Embryonic facial prominence (tissue), 1 donor: ENCODE measurements at regions not wholly inside any gene's neighbourhood (a gene's known extent, or its start where the extent isn't known, plus 50 kb on each side); places are given as distances from the start of the nearest gene placed in this dataset.
A peak's percentile ranks its signal among the peaks of the same experiment; 100 is the strongest.

Experiments used
- DNase-seq: peaks from one replicate; pipeline ENCODE4 v3.0.0-alpha.2; 2016; ENCODE audit errors: extremely low spot score

DNA sequence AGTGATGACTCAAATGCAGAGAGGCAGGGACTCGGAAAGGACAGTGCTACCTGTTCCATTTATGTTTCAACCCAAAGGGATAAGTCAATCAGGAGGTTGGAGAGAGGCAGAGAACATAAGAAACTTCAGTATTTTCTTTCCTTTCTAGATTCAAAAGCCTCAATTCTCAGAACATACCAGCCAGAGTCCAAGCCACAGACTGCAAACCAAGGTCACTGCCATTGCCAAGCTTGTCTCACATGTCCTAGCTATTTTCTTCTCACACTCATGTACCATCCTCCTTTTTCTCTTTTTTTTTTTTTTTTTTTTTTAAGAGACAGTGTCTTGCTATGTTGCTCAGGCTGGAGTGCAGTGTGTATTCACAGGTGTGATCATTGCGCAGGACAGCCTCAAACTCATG lies 111.7 kb upstream of the AKIP1 start:
- no peak for DNase-seq

DNA sequence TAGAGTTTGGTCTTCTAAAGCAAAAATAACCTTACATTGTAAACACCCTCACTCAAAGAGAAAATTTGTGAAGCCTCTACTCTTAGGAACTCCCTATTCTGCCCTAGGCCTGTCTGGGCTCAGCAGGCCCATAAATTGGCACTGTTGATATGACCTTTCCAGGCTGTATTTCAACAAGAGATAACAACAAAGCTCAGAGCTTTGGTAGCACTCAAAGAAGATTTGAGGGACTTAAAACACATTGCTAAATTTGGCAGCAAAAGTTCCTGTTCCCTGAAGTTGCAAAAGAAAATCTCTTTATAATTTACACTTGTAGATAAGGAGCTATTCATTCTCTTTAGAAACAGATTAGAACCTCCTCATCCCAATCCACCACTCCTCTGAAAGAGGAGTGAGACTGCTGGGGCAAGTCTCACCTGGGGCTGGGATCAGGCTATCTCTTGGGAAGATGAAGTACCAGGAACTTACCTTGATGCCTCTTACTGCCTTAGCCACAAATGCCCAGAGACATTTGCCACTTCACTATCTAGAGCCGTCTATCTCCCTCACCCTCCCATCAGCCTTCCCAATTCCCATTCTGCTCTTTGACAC lies 110.4 kb upstream of the AKIP1 start:
- DNase-seq, result no peak

DNA sequence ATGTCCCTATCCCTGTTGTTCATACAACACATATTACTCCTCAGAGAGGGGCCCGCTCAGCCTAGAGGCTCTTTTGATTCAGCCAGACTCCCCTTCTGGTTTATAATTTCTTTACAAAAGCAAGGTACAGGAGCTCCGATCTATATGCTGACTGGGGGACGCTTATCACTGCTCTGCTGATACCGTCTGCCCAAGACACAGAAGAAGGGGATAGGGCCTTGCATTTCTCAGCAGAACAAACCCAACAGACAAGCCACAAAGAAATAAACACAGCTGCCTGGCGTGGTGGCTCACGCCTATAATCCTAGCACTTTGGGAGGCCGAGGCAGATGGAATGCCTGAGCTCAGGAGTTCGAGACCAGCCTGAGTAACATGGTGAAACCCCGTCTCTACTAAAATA lies 109.9 kb upstream of the AKIP1 start:
- DNase-seq, result no peak

DNA sequence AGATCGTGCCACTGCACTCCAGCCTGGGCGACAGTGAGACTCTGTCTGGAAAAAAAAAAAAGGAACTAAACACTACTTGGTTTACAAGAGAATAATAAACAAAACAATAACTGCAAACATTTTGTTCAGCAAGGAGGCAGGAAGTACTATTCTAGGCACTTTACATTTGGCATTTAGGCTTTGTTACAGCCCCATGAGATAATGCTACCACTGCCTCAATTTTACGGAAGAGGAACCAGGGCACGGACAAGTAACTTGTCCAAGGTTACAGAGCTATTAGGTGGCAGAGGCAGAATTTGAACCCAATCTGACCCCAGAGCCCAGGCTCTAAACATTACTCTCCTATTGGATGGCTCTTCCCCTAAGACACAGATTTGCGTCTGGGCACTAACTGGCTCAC lies 108.7 kb upstream of the AKIP1 start:
- no peak for DNase-seq

DNA sequence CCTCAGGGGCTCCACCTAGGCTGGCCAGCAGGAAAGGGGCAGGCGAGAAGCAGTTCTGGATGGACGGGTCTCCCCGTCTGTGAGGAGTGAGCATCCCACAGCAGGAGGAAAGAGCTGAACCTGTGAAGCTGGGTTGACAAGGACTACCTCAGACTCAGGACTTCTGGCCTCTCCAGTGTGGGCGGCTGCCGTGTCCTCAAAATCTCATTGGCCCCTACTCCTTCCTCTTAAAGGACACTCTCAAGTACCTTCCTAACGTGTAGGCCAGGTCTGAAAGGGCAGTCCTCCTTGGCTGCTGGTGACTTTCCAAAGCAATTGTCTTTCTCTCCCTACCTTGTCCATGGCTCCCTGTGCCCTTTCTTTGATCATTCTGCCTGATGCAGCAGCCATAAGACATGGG lies 107.0 kb upstream of the AKIP1 start:
- DNase-seq, result no peak

DNA sequence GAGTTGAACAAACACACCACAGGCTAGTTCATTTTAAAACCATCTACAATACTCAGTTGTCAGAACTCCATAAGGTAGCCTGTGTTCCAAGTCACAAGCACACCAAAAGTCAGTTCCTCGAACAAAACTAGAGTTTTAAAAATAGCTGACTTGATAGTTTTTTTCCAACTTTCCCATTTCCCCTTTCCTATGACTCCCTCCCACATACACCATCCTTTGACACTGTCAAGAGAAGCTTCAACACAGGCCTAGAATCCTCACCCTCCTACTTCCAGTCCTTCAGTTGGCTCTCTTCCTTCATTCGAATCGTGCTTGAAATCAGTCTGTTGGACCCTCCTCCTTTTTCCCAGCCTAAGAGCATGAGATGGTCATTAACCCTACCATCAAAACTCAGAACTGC lies 105.7 kb upstream of the AKIP1 start:
- DNase-seq, result no peak

DNA sequence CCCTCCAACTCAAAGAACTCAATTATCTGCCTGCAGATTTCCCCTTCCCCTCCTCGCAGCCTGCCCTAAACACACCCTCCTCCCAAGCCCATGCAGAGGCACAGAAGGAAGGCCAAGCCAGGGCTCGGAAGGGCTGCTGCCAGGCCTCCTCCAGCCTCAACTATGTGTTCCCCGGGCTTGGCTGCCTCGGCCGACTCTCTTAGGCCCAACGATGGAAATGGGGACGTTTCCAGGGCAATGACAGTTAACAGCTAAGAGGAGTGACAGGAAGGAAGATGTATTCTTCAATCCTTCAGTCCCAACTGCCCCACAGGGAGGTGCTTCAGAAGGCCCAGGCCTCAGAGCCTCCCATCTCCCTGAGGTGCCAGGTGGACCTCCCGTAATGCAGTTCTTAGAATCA lies 104.0 kb upstream of the AKIP1 start:
- no peak for DNase-seq

DNA sequence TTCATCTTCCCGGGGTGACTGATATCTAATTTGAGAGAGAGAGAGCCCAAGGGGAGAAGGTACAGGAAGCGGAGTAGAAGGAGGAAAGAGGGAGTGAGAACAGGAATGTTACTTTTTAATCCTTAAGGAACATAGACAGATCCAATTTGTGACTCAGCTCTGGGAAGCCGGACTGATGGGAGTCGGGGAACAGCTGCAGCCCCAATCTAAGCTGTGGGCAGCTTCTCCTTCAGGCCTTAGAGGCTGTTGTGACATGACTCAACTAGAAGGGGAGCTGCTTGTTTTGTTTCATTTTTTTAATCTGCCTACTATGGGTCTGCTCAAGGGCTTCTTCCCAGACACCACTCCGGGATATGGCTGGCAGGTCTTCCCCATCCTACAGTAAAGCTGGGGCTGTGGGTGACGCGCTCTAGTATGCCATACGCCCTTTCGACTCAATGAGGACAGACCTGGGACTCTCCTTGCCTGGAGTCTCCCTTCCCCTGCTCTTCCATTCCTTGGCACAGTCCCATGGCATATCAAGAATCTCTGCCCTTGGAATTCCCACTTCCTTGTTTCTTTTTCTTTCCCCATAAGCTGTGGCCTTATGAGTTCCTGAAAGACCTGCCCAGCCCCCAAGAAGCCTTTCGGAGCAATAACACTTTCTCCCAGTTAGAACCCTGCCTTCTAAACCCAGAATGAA lies 103.3 kb upstream of the AKIP1 start:
- no peak for DNase-seq

DNA sequence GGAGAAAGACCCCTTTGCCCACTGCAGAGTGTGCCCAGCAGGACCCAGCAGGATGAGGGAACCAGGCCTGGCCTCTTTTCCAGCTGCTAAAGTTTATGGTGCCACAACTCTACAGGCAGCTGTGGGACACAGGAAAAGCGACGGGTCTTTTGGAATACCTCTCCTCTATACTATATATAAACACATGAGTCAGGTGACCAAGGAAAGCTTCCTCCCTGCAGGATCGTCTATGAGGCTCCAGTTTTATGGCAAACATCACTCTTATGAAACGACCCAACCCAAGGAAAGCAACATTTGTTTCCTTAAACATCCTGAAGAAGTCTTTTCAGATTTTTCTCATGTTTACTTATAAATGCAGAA lies 102.8 kb upstream of the AKIP1 start:
- DNase-seq, result no peak

DNA sequence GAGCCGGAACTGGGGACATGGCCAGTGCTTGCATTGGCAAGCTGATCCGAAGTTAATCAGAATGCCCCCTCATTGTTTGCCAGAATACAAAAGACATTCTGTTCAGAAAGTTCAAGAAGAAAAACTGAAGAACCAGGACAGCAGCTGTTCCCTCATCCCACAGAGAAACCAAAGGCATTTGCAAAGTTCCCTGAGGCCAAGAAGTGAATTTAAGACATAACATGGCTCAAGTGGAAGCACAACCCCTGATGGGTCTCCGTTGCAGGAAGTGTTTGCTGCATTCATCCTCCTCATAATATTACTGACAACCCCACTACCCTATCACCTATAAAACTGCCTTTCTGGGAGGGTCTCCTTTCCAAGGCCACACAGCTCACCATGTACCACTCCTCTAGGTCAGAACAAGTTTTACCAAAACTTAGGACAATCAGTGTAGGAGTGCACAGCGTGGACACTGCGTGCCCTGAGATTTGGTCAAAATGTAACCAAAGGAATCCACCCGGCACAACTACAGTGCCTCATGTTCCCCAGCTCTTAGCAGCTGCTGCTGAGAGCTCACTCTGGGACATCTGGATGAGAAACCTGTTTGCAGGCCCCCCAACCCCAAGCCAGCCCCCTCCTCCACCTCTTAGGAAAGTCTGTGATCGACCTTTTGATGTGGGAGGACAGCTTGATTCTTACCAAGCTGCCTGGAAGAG lies 101.6 kb upstream of the AKIP1 start:
- DNase-seq, result no peak

DNA sequence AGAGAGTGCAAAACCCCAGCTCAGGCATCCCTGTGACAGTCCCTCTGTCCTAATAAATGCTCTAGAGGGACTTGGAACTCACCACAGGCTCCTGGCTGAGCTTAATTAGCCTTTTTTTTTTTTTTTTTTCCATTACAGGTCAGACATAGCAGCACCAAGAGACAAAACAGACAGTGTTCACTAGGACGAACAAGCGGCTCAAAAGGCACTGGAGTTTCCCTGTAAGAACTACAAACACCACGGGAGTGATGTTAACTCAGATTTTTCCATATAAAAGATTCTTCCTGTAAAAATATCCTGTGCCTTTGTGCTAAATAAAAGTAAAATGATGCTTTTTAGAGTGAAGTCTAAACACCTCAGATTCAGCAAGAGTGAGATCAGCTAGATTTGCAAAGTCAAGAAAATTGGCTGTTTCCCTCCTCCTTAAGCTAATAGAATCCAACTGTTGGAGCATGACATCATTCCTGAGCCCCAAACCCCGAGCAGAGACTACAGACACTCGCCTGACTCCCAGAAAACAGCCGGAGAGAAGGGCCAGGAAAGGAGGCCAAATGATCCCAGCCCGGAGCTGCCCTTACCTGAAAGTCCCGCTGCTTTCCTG lies 101.0 kb upstream of the AKIP1 start:
- peak; percentile 62 for DNase-seq

DNA sequence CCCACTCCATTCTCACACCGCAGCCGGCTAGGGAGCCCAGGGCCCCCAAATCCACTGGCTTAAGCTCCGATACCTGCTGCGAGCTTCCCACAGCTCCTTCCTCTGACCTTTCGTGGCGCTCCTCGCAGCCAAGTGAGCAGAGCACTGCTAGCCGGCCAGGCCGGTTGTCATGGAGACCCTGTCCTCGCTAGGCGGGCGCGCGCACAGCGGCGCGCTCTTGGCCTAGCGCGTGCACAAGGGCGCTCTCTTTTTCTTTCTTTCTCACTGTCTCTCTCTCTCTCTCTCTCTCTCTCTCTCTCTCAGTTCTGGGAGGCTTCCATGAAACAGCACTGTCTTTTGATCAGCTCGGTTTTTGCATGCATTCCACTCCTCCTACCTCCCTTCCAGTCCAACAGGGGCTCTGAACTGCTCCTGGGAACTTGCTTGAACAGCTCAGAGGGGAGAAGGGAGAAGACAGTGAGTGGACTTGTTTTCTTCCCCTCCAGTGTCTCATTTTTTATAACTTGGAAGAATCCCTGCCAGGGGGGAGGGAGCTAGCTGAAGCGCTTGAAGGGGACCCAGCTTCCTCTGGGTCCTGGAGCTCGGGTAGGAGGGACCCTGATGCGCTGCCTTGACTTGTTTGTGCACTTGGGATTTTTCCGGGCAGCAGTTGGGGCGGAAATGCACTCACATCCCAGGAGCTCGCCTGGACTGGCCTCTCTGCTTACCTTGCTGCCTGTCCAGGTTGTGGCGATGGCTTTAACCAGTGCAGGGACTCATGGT lies 100.3 kb upstream of the AKIP1 start:
- peak; percentile 62 for DNase-seq

DNA sequence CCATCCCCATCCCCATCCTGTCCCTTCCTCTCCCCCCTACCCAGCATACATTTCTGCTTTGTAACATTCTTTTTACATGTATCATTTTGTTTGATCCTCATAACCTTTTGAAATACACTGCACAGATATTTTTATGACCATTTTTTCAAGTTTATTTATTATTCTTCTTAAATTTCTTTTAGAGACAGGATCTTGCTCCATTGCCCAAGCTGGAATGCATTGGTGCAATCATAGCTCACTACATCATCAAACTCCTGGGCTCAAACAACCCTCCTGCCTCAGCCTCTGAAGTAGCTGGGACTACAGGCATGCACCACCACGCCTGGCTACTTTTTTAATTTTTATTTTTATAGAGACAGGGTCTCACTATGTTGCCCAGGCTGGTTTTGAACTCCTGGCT lies 99.4 kb upstream of the AKIP1 start:
- DNase-seq, result no peak

DNA sequence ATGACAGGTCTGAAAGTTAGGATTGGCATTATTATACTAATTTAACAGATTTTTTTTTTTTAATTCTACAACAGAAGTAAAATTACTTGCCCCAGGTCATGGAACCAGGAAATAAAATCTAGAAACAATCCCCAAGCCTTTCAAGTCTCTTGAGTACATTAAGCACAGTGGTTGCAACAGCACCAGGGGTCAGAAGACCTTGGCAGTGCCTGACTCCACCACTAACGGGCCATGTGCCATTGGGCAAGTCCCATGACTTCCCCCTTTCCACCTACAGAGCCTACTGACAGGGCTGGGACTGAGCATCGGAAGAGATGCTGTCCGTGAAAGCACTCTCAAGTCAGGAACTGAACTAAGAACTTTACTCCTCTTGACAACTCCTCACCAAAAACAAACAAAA lies 98.6 kb upstream of the AKIP1 start:
- no peak for DNase-seq

DNA sequence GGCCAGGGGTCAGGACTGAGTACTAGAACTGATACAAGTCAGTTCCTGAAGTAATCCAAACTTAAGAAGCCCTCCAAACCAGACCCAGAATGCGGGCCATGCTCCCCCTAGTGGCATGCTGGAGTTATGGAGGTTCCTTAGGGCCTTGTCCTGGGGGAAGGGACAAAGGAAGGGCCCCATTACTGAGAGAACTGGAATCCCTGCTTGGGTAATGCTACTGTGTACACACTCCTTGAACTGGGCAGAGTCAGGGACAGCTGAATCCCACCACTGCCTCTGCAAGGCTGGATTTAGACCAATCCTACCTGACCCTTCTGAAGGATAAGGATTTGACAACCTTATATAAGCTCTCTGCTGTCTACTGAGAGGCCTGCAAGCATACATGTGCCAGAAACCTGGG lies 97.3 kb upstream of the AKIP1 start:
- DNase-seq, result peak; percentile 31

DNA sequence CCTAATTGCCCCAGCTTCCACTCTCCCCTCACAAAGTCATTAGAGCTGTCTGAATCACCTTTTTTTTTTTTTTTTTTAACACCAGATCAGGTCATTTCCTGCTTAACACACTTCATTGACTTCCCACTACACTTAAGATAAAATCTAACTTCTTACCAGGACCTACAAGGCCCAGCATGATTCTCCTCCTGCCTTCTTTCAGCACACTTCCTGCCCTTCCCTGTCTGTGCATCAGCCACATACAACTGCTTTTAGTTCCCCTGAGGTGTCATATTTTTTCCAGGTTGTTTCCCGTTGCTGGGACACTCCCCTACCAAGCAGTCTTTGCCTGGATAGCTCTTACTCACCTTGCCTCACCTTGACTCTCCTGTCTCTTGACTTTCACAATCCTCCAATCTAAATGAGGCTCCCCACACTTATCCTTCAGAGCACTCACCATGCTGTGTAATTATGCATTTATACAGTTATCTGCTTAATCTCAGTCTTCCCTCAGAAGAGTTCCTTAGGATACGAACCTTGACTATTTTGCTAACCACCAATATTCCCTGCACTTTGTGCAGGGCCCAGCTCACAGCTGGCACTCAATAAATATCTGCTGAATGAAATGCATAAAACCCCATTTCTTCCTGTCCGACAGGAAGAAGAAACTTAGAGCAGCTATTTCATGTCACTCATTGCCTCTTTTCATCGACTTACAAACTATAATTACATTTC lies 96.6 kb upstream of the AKIP1 start:
- DNase-seq, result no peak

DNA sequence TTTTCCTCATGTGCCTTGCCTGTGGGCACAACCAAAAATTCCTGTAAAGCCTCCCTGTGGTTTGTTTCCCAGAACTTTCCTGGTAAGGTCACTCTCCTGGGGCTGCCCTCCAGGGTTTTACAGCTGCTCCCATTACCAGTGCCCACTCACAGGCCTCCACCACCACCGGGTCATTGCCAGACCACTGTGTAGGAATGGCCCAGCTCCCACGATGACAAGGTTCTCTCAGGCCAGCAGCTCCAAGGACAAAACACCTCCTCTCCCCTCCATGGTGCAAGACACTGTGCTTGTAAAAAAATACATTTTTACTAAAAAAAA lies 96.1 kb upstream of the AKIP1 start:
- DNase-seq, result no peak

DNA sequence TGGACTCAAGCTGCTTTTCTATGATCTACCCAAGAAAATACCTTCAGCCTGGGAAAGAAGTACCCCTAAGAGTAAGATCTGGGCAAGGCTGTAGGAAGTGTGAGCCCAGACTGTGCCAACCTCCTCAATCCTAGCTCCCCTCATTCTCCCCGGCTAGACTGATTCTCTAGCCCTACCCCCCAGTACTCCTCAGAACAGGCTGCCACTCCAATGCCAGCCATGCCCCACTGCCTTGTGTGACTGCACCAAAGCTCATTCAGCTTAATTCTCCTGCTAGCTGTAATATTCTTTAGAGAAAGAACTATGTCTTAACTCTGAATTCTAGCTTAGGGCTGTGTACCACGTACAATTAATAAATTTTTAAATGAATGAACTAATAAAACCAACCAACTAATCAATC lies 92.6 kb upstream of the AKIP1 start:
- no peak for DNase-seq

DNA sequence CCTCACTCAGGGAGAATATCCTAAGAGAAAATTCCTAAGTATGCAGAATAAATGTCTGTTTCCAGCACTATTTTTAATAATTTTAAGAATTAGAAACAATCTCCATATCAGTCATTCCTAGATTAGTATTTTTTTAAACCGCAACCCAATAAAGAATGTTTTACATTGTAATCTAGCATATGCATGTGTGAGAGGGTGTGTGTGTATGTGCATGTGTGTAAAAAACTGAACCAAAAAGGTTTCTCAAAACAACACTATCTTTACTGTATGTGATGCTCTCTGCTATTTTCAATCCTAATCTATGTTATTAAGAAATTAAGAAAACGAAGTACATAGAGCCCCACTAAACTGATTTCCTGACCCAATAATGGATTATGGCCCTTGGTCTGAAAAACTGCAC lies 90.6 kb upstream of the AKIP1 start:
- DNase-seq, result no peak

DNA sequence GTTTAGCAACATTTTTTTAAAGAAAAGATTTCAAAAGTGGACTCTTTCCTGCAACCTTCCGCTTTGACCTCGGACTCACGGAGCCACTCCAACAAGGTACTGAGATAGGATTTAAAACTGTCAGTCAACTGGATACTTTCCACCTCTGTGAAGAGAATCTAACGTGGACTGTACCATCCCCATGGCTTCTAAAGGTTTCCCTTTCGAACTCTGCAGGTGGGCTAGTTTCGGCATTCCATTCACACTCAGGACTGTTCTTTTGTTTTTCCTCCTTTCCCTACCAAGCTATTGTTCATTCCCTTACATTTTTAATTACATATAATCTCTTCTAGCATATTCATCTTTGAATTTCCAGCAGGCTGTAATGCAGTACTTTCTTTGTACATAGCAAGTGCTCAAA lies 88.5 kb upstream of the AKIP1 start:
- DNase-seq, result no peak

DNA sequence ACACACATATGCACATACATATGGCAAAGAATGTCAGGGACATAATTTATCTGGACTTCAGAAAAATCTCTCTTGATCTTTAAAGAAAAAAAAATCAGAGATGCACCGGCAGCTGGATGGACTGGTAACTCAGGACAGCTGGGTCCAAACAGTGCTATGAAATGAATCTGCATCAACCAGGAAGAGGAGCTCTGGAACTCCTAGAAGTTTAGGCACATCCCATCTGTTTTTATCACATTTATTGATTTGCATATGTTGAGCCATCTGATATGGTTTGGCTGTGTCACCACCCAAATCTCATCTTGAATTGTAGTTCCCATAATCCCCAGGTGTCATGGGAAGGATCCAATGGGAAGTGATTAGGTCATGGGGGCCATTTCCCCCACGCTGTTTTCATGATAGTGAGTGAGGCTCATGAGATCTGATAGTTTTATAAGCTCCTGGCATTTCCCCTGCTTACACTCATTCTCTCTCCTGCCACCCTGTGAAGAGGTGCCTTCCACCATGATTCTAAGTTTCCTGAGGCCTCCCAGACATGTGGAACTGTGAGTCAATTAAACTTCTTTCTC lies 87.7 kb upstream of the AKIP1 start:
- no peak for DNase-seq
